ENCODE measurements at regions not wholly inside any gene's neighbourhood (a gene's known extent, or its start where the extent isn't known, plus 50 kb on each side); places are given as distances from the start of the nearest gene placed in this dataset.

- Mint-ChIP-seq H3K4me3 (peak overlapping the region; percentile 80), H3K4me1 (peaks cover 5% of the 10 kb centered on the region), H3K27ac (peak overlapping the region; percentile 61), H3K9me3 (no peaks in the 10 kb centered on the region), H3K27me3 (ENCODE audit: low read depth) (peaks cover 64% of the 10 kb centered on the region), H3K36me3 (no peaks in the 10 kb centered on the region)
- no peak for TF ChIP-seq CTCF (IDR thresholded peaks at IDR 0.05; ENCODE audit: unreplicated experiment)
- peak in 1 of 2 experiments; percentile 39 for DNase-seq (ENCODE audit: low spot score in 2 of 2, unreplicated experiment in 2 of 2)
Measured at GRCh38 chr14:26204728-26205479, 392.9 kb downstream of the NOVA1 start.

- peaks cover 5% of the 10 kb centered on the region for H3K4me1 Mint-ChIP-seq
- no peaks in the 10 kb centered on the region for H3K36me3 Mint-ChIP-seq
- H3K9me3 Mint-ChIP-seq: no peaks in the 10 kb centered on the region
- peak overlapping the region; percentile 61 for H3K27ac Mint-ChIP-seq
- H3K4me3 Mint-ChIP-seq: peak overlapping the region; percentile 80
- DNase-seq (ENCODE audit: low spot score in 2 of 2, unreplicated experiment in 2 of 2): no peak
- peaks cover 64% of the 10 kb centered on the region for H3K27me3 Mint-ChIP-seq (ENCODE audit: low read depth)
- no peak for TF ChIP-seq CTCF (IDR thresholded peaks at IDR 0.05; ENCODE audit: unreplicated experiment)
Measured at GRCh38 chr14:26204366-26204727, 393.5 kb downstream of the NOVA1 start.

GRCh38 chr14:26200687-26201086 lies 397.1 kb downstream of the NOVA1 start:
- no peaks in the 10 kb centered on the region for H3K9me3 Mint-ChIP-seq
- H3K27me3 Mint-ChIP-seq (ENCODE audit: low read depth): peaks cover 44% of the 10 kb centered on the region
- H3K27ac Mint-ChIP-seq: no peak overlapping the region
- no peaks in the 10 kb centered on the region for H3K36me3 Mint-ChIP-seq
- H3K4me1 Mint-ChIP-seq: peaks cover 5% of the 10 kb centered on the region
- no peak for TF ChIP-seq CTCF (IDR thresholded peaks at IDR 0.05; ENCODE audit: unreplicated experiment)
- DNase-seq (ENCODE audit: low spot score in 2 of 2, unreplicated experiment in 2 of 2): no peak
- no peak overlapping the region for H3K4me3 Mint-ChIP-seq

- no peak for DNase-seq (ENCODE audit: low spot score in 2 of 2, unreplicated experiment in 2 of 2)
- no peak overlapping the region for H3K27ac Mint-ChIP-seq
Measured at GRCh38 chr14:26199590-26200370, 398.1 kb downstream of the NOVA1 start.

GRCh38 chr14:26199096-26199495 lies 398.7 kb downstream of the NOVA1 start:
- no peak overlapping the region for H3K27ac Mint-ChIP-seq
- no peaks in the 10 kb centered on the region for H3K9me3 Mint-ChIP-seq
- TF ChIP-seq CTCF (IDR thresholded peaks at IDR 0.05; ENCODE audit: unreplicated experiment): no peak
- H3K36me3 Mint-ChIP-seq: no peaks in the 10 kb centered on the region
- H3K4me1 Mint-ChIP-seq: no peaks in the 10 kb centered on the region
- DNase-seq (ENCODE audit: low spot score in 2 of 2, unreplicated experiment in 2 of 2): no peak
- H3K4me3 Mint-ChIP-seq: no peak overlapping the region
- peaks cover 35% of the 10 kb centered on the region for H3K27me3 Mint-ChIP-seq (ENCODE audit: low read depth)

More at GRCh38 chr14:26199590-26200370, 398.1 kb downstream of the NOVA1 start:
- H3K9me3 Mint-ChIP-seq: no peaks in the 10 kb centered on the region
- no peak for TF ChIP-seq CTCF (IDR thresholded peaks at IDR 0.05; ENCODE audit: unreplicated experiment)
- peaks cover 3% of the 10 kb centered on the region for H3K4me1 Mint-ChIP-seq
- peaks cover 36% of the 10 kb centered on the region for H3K27me3 Mint-ChIP-seq (ENCODE audit: low read depth)
- no peak overlapping the region for H3K4me3 Mint-ChIP-seq
- no peaks in the 10 kb centered on the region for H3K36me3 Mint-ChIP-seq
